Upper lobe of left lung (tissue), 6 donors: ENCODE measurements at regions not wholly inside any gene's neighbourhood (a gene's known extent, or its start where the extent isn't known, plus 50 kb on each side); places are given as distances from the start of the nearest gene placed in this dataset.

ENCODE experiments used
- ATAC-seq, 2 donors: fragments of 200-7000 bp; cut with Tn5 transposase; one replicate each; pipeline ENCODE4 v1.9.1; 2022; ENCODE audit warnings: mild to moderate bottlenecking in 2 of 2, moderate library complexity in 2 of 2; ENCODE audit not compliant: low FRiP score in 2 of 2
- DNase-seq, 2 donors: peaks; one replicate each; pipeline ENCODE4 v3.0.0-alpha.2; 2019 to 2020
- H3K27ac ChIP-seq, 4 donors: fragments of 200-600 bp; sonication (generic); one replicate each; pipeline ENCODE4 v1.5.1; 2016 to 2019
- H3K27me3 ChIP-seq, 4 donors: fragments of 200-600 bp; sonication (generic); one replicate each; pipeline ENCODE4 v1.5.1; 2017 to 2019
- H3K36me3 ChIP-seq, 4 donors: fragments of 200-600 bp; sonication (generic); one replicate each; pipeline ENCODE4 v1.5.1; 2016 to 2019
- H3K4me1 ChIP-seq, 4 donors: fragments of 200-600 bp; sonication (generic); one replicate each; pipeline ENCODE4 v1.5.1; 2018 to 2019
- H3K4me3 ChIP-seq, 4 donors: fragments of 200-600 bp; sonication (generic); one replicate each; pipeline ENCODE4 v1.5.1; 2017 to 2019; ENCODE audit warnings: mild to moderate bottlenecking in 2 of 4, moderate library complexity in 1 of 4
- H3K9me3 ChIP-seq, 4 donors: fragments of 200-600 bp; sonication (generic); one replicate each; pipeline ENCODE4 v1.5.1; 2018 to 2019
- CTCF ChIP-seq, 6 experiments: fragments of 450-650 bp in 4 of 6; fragments of 200-600 bp in 2 of 6; sonication (generic) in 2 of 6; IDR thresholded peaks; one replicate each; pipeline ENCODE4 v1.5.1; 2016 to 2019; ENCODE audit warnings: antibody characterized with exemption in 6 of 6
- EP300 ChIP-seq, 4 donors: sonication (generic); formaldehyde crosslinking; IDR thresholded peaks; one replicate each; pipeline ENCODE4 v1.5.1; 2017; ENCODE audit warnings: antibody characterized with exemption in 4 of 4, control low read depth in 2 of 4
- POLR2A ChIP-seq, 4 donors: fragments of 450-650 bp; IDR thresholded peaks; one replicate each; pipeline ENCODE4 v1.5.1; 2016 to 2017; ENCODE audit warnings: antibody characterized with exemption in 4 of 4, mild to moderate bottlenecking in 2 of 4
- POLR2AphosphoS5 ChIP-seq, 2 donors: sonication (generic); formaldehyde crosslinking; IDR thresholded peaks; one replicate each; pipeline ENCODE4 v1.5.1; 2017; ENCODE audit warnings: antibody characterized with exemption in 2 of 2
- WGBS, 2 donors: methylation state at CpG; one replicate each; pipeline ENCODE4 v1.1.5; 2017 to 2018; 5-methylcytosine and 5-hydroxymethylcytosine counted together
- donor health status: DM: no; HTN: no; CAD: no; lungs with moderate emphysema.
- donor health status: DM: no; HTN: yes; CAD: no; lungs with severe emphysema.

GRCh38 chr3:23656199-23656598, 149.6 kb upstream of the UBE2E1 start:
- H3K9me3 ChIP-seq = no peaks in the 10 kb centered on the region
- H3K4me1 ChIP-seq = no peaks in the 10 kb centered on the region
- WGBS, 2 donors = 95 to 98% methylated on average over 5 of the region's 5 CpGs
- no peaks in the 10 kb centered on the region for H3K36me3 ChIP-seq
- H3K27me3 ChIP-seq = no peaks in the 10 kb centered on the region
- no peak overlapping the region for H3K4me3 ChIP-seq
- ATAC-seq (no peak), DNase-seq (no peak)
- no peak for TF ChIP-seq CTCF (IDR thresholded peaks at IDR 0.05)
- no peak overlapping the region for H3K27ac ChIP-seq

- no peaks in the 10 kb centered on the region for H3K36me3 ChIP-seq
- H3K27me3 ChIP-seq = no peaks in the 10 kb centered on the region
- no peak overlapping the region for H3K27ac ChIP-seq
- TF ChIP-seq POLR2AphosphoS5 (IDR thresholded peaks at IDR 0.05) = no peak
- no peak for TF ChIP-seq POLR2A (IDR thresholded peaks at IDR 0.05)
- no peak for TF ChIP-seq CTCF (IDR thresholded peaks at IDR 0.05)
- no peak for TF ChIP-seq EP300 (IDR thresholded peaks at IDR 0.05)
- 89 to 96% methylated on average over 5 of the region's 5 CpGs for WGBS, 2 donors
- H3K4me1 ChIP-seq = no peaks in the 10 kb centered on the region
- DNase-seq = no peak
- ATAC-seq = no peak
- H3K9me3 ChIP-seq = no peaks in the 10 kb centered on the region
- H3K4me3 ChIP-seq = no peak overlapping the region
Measured at GRCh38 chr3:23656821-23657220, 148.9 kb upstream of the UBE2E1 start.

DNA sequence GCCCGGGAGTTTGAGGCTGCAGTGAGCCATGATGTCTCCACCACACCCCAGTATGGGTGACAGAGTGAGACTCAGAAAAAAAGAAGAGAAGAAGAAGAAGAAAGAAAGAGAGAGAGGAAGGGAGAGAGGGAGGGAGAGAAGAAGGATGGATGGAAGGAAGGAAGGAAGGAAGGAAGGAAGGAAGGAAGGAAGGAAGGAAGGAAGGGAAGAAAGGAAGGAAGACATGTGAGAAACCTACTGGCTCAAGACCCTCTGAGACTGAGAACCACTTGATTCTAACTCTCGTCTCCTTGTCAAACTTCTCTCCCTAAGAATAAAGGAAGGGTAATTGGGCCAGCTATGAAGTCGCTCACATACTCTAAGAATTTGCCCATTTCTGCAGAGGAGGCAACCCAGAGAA, 148.1 kb upstream of the UBE2E1 start:
- no peak for DNase-seq
- Histone ChIP-seq H3K27me3 (no peaks in the 10 kb centered on the region), H3K9me3 (no peaks in the 10 kb centered on the region), H3K36me3 (no peaks in the 10 kb centered on the region), H3K4me1 (no peaks in the 10 kb centered on the region), H3K27ac (no peak overlapping the region), H3K4me3 (no peak overlapping the region)
- TF ChIP-seq CTCF (IDR thresholded peaks at IDR 0.05) (no peak), EP300 (IDR thresholded peaks at IDR 0.05) (no peak), POLR2A (IDR thresholded peaks at IDR 0.05) (no peak), POLR2AphosphoS5 (IDR thresholded peaks at IDR 0.05) (no peak)
- WGBS, 2 donors = 94 to 95% methylated on average over 3 of the region's 3 CpGs
- no peak for ATAC-seq

GRCh38 chr3:23659274-23659673, 146.5 kb upstream of the UBE2E1 start:
- H3K4me1 ChIP-seq = no peaks in the 10 kb centered on the region
- no peaks in the 10 kb centered on the region for H3K9me3 ChIP-seq
- ATAC-seq (no peak), DNase-seq (no peak)
- 43 to 46% methylated on average over 8 of the region's 8 CpGs for WGBS, 2 donors
- no peaks in the 10 kb centered on the region for H3K27me3 ChIP-seq
- TF ChIP-seq CTCF (IDR thresholded peaks at IDR 0.05) (no peak), EP300 (IDR thresholded peaks at IDR 0.05) (no peak), POLR2AphosphoS5 (IDR thresholded peaks at IDR 0.05) (no peak), POLR2A (IDR thresholded peaks at IDR 0.05) (no peak)
- no peaks in the 10 kb centered on the region for H3K36me3 ChIP-seq
- no peak overlapping the region for H3K4me3 ChIP-seq
- H3K27ac ChIP-seq = no peak overlapping the region

GRCh38 chr3:23659840-23660430, 145.8 kb upstream of the UBE2E1 start:
- WGBS, 2 donors = 88 to 89% methylated on average over 5 of the region's 5 CpGs

More at GRCh38 chr3:23659840-23660430, 145.8 kb upstream of the UBE2E1 start:
- Histone ChIP-seq H3K27ac (no peak overlapping the region), H3K27me3 (no peaks in the 10 kb centered on the region), H3K36me3 (no peaks in the 10 kb centered on the region), H3K4me1 (no peaks in the 10 kb centered on the region), H3K4me3 (no peak overlapping the region), H3K9me3 (no peaks in the 10 kb centered on the region)
- DNase-seq (no peak), ATAC-seq (no peak)
- TF ChIP-seq EP300 (IDR thresholded peaks at IDR 0.05) (no peak), CTCF (IDR thresholded peaks at IDR 0.05) (no peak), POLR2A (IDR thresholded peaks at IDR 0.05) (no peak), POLR2AphosphoS5 (IDR thresholded peaks at IDR 0.05) (no peak)
